ENCODE measurements at regions not wholly inside any gene's neighbourhood (a gene's known extent, or its start where the extent isn't known, plus 50 kb on each side); places are given as distances from the start of the nearest gene placed in this dataset.

DNA sequence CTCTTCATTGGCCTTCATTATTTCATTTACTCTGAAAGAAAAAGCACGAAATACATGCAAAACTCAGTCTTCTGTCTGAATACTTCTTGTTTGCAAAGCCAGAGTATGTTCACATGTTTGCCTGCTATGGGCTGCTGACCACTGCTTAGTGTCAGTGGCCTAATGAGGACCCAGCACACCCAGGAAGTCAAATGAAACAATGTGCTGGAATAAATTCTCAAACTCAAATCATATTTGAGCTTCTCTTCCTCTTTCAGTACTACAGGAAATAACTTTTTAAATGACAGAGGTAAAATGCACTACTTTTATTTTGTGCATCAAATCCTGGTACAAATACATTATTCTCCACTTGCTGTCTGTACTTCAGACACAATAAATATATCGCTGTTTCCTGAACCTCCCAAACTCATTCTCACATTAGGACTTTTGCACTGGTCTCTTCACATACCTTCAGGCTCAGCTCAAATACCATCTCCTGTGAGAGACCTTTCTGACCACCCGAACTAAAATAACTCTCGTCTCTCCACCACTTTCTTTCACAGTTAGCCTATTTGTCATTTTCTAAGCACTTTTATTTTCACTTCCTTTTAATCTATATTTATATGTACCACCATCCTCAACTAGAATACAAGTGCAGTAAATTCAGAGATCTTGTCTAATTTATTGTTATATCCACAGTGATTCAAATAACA is 176.8 kb downstream of the TUSC7 start:
- TF ChIP-seq, protein P1, sequence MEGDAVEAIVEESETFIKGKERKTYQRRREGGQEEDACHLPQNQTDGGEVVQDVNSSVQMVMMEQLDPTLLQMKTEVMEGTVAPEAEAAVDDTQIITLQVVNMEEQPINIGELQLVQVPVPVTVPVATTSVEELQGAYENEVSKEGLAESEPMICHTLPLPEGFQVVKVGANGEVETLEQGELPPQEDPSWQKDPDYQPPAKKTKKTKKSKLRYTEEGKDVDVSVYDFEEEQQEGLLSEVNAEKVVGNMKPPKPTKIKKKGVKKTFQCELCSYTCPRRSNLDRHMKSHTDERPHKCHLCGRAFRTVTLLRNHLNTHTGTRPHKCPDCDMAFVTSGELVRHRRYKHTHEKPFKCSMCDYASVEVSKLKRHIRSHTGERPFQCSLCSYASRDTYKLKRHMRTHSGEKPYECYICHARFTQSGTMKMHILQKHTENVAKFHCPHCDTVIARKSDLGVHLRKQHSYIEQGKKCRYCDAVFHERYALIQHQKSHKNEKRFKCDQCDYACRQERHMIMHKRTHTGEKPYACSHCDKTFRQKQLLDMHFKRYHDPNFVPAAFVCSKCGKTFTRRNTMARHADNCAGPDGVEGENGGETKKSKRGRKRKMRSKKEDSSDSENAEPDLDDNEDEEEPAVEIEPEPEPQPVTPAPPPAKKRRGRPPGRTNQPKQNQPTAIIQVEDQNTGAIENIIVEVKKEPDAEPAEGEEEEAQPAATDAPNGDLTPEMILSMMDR (IDR thresholded peaks at IDR 0.05): no peak
- TF ChIP-seq POLR2A (IDR thresholded peaks at IDR 0.05): no peak
